ACC112 (cell line): ENCODE measurements at regions not wholly inside any gene's neighbourhood (a gene's known extent, or its start where the extent isn't known, plus 50 kb on each side); places are given as distances from the start of the nearest gene placed in this dataset.
"Not testable (repeated sequence)": the region's sequence is repeated elsewhere in the genome, so short reads cannot be mapped to it uniquely, and the experiment has no call there.

Experiments
- H2AFZ ChIP-seq: fragments of 200-600 bp; sonication (generic); one replicate; pipeline ENCODE4 v1.6.0; 2017; ENCODE audit warnings: antibody characterized with exemption, low read length; ENCODE audit not compliant: unreplicated experiment
- H3K27ac ChIP-seq: fragments of 200-600 bp; sonication (generic); 2 replicates; pipeline ENCODE4 v1.5.1; 2014; ENCODE audit warnings: low read depth, mild to moderate bottlenecking, antibody characterized with exemption, low read length, moderate library complexity
- H3K27me3 ChIP-seq: fragments of 200-600 bp; sonication (generic); 2 replicates; pipeline ENCODE4 v1.6.1; 2014; ENCODE audit warnings: mild to moderate bottlenecking, antibody characterized with exemption, low read length, moderate library complexity, mixed read lengths; ENCODE audit not compliant: insufficient read depth
- H3K36me3 ChIP-seq: fragments of 200-600 bp; sonication (generic); 2 replicates; pipeline ENCODE4 v1.6.1; 2016; ENCODE audit warnings: mild to moderate bottlenecking, antibody characterized with exemption, low read length, moderate library complexity, mixed read lengths; ENCODE audit not compliant: insufficient read depth
- H3K4me1 ChIP-seq: fragments of 200-600 bp; sonication (generic); one replicate; pipeline ENCODE4 v1.6.1; 2016; ENCODE audit warnings: low read length, mixed read lengths; ENCODE audit not compliant: insufficient read depth, unreplicated experiment, control insufficient read depth
- H3K4me3 ChIP-seq: fragments of 200-600 bp; sonication (generic); 2 replicates; pipeline ENCODE4 v1.5.1; 2014; ENCODE audit warnings: mild to moderate bottlenecking, low read depth, low read length
- H3K79me2 ChIP-seq: fragments of 200-600 bp; sonication (generic); one replicate; pipeline ENCODE4 v1.6.0; 2016; ENCODE audit warnings: low read length; ENCODE audit not compliant: control insufficient read depth, unreplicated experiment, insufficient read depth

DNA sequence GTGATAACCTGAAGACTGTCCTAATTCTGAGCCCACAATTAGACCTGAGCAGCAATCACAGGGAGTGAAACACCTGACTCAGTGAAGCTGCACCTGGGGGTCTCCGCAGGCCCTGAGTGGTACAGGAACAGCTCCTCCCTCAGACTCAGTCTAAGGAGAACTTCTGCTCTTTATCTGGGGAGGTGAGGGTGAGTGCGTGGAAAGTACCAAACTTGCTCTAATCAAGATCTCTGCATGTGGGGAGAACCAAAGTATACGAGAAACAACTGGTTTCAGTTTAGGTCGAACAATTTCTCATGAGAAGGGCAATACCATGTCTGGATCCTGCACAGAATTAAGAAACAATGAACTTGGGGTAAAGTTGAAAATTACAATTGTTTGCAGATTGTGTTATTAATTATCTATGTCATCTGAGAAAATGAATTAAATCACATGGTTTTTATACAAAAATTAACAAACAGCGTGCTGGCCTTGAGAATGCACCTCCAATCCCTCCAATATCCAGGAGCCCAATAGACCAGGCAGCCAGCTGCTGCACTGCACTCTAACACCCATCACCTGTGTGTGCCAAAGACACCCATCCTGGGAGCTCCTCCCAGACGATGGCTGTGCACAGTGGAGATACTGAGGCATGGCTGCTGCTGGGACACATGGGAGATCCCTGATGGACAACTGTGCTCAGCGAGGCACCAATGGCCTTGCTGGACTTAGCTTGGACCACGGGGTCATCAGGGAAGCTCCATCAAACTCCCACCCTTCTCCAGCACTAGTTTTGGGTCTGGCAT lies 828.8 kb downstream of the TMEM121 start:
- not testable (repeated sequence) for H3K4me3 ChIP-seq, H3K79me2 ChIP-seq, H2AFZ ChIP-seq, H3K27ac ChIP-seq, H3K36me3 ChIP-seq, H3K4me1 ChIP-seq, H3K27me3 ChIP-seq

DNA sequence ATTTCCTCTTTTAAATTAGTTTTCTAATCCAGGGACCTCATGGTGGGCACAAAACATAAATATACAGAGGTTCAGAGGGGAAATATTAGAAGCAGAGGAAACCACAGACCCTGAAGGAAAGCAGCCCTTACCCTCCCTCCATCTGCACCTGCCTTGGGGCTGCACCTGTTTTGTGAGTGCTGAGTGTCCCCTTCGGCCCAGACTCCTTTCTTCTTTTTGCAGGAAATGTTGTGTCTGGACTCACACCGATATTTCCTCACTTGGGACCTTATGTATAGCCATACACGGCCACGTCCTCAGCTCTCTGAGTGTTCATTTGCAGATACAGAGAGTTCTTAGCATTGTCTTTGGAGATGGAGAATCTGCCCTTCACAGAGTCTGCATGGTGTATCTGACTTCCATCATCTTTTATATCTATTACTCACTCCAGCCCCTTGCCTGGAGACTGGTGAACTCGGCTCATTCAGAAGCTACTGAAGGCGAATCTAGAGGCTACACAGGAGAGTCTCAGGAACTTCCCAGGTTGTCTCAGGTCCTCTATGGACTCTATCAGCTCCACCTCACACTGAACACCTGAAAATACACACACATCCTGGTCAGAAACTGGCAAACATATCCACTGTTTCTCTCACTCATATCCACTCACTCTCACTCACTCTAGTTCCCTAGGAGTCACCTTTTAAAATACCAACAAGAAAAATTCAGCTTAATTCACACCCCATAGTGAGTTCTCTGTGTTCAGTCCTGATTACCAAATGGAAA lies 829.7 kb downstream of the TMEM121 start:
- not testable (repeated sequence) for H3K27me3 ChIP-seq, H3K27ac ChIP-seq, H2AFZ ChIP-seq, H3K36me3 ChIP-seq, H3K4me1 ChIP-seq, H3K79me2 ChIP-seq, H3K4me3 ChIP-seq

DNA sequence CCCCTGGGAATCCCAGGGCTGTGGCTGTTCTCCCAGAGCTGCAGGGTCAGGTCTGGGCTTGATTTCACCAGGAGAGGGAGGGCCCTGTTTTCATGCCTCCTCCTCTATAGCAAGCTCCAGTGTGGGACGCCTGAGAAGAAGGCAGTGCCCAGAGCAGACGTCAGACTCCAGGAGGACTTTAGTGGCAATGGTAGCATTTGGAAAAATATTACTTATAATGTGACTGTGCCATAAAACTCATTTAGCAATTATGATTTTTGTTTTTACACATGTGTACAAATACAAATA lies 830.2 kb downstream of the TMEM121 start:
- H3K4me1 ChIP-seq, H3K79me2 ChIP-seq, H2AFZ ChIP-seq, H3K27ac ChIP-seq, H3K36me3 ChIP-seq, H3K4me3 ChIP-seq, H3K27me3 ChIP-seq: not testable (repeated sequence)

DNA sequence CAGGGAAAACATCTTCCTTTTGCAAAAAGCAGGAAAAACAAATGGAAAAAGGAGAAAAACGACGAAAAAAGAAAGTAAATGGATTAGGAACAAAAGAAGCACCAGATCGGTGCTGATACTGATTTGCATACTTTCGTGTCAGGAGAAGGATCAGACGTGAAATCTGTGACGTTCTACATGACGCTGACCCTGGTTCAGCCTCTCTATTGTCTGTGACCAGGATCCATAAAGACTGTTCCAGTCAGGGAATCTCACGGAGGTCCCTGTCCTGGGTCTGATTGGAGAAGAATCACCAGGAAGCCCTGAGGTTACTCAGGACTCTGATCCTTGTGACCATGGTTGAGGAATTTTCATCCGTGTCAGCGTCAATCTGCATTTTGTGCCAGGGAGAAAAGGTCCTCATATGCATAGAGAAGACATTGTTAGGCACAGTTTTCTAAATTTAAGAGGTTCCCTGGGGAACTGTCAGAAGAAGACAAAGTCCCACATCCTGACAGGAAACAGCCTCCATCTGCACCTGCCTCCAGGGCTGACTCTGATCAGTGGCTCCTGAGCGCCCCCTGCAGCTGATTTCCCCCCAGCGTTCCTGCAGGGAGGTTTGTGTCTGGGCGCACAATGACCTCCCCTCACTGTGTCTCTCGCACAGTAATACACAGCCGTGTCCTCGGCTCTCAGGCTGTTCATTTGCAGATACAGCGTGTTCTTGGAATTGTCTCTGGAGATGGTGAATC lies 832.9 kb downstream of the TMEM121 start:
- H3K4me1 ChIP-seq, H3K79me2 ChIP-seq, H3K4me3 ChIP-seq, H3K36me3 ChIP-seq, H3K27me3 ChIP-seq, H2AFZ ChIP-seq, H3K27ac ChIP-seq: not testable (repeated sequence)

DNA sequence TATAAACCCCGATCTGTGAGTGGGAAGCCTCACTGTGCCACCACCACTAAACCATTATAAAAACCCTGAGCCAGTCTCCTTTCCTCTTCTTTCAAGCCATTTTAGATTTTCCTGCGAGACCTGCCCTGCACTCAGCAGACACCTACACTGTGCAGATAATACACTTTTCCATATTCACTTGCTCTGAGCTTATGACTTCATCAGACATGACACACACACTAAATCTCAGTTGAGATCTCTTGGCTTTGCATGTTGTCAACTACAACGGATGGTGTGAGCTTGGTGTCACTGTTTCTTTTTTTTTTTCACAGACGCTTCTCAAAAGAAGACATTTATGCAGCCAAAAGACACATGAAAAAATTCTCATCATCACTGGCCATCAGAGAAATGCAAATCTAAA lies 839.0 kb downstream of the TMEM121 start:
- H3K36me3 ChIP-seq, H3K27ac ChIP-seq, H2AFZ ChIP-seq, H3K27me3 ChIP-seq, H3K4me3 ChIP-seq, H3K4me1 ChIP-seq, H3K79me2 ChIP-seq: not testable (repeated sequence)

DNA sequence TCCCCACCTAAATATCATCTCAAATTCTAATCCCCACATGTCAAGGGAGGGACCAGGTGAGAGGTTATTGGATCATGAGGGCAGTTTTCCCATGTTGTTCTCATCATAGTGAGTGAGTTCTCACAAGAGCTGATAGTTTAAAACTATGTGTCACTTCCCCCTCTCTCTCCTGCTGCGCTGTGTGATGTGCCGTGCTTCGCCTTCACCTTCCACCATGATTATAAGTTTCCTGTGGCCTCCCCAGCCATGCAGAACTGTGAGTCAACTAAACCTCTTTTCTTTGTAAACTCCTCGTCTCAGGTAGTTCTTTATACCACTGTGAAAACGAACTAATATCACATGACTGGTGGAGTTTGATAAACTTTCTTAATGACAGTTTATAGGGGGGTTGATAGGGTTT lies 839.5 kb downstream of the TMEM121 start:
- not testable (repeated sequence) for H3K4me3 ChIP-seq, H3K27ac ChIP-seq, H2AFZ ChIP-seq, H3K27me3 ChIP-seq, H3K79me2 ChIP-seq, H3K4me1 ChIP-seq, H3K36me3 ChIP-seq

DNA sequence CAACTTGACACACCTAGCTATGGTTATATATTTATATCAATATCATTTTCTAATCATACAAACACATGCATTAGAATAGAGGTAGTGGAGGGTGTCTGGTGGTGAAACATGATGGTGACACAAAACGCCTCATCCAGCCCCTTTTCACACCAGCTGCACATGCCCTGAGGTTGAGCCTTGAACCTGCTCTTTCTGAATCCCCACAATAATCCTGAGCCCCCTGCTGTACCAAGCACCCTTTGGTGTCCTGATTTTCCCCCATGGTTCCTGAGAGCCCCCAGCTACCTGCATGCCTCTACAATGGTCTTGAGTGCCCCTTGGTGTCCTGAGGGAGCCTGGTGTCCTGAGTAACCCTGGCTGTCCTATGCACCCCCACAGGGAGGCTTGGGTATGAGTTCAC lies 840.6 kb downstream of the TMEM121 start:
- H2AFZ ChIP-seq, H3K4me1 ChIP-seq, H3K36me3 ChIP-seq, H3K27ac ChIP-seq, H3K79me2 ChIP-seq, H3K27me3 ChIP-seq, H3K4me3 ChIP-seq: not testable (repeated sequence)

DNA sequence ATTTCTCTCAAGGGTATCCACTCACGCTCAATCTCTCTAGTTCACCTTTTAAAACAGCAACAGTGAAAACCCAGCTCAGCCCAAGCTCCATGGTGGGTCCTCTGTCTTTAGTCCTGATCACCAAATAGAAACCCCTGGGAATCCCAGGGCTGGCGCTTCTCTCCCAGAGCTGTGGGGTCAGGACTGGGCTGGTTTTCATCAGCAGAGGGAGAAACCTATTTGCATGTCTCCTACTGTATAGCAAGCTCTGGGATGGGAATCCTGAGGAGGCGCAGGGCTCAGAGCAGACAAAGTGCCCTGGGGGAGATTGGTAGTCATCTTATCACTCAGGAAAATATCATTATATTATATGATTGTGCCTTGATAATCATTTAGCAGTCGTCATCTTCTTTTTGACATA lies 843.1 kb downstream of the TMEM121 start:
- not testable (repeated sequence) for H3K4me3 ChIP-seq, H2AFZ ChIP-seq, H3K79me2 ChIP-seq, H3K27ac ChIP-seq, H3K36me3 ChIP-seq, H3K27me3 ChIP-seq, H3K4me1 ChIP-seq

DNA sequence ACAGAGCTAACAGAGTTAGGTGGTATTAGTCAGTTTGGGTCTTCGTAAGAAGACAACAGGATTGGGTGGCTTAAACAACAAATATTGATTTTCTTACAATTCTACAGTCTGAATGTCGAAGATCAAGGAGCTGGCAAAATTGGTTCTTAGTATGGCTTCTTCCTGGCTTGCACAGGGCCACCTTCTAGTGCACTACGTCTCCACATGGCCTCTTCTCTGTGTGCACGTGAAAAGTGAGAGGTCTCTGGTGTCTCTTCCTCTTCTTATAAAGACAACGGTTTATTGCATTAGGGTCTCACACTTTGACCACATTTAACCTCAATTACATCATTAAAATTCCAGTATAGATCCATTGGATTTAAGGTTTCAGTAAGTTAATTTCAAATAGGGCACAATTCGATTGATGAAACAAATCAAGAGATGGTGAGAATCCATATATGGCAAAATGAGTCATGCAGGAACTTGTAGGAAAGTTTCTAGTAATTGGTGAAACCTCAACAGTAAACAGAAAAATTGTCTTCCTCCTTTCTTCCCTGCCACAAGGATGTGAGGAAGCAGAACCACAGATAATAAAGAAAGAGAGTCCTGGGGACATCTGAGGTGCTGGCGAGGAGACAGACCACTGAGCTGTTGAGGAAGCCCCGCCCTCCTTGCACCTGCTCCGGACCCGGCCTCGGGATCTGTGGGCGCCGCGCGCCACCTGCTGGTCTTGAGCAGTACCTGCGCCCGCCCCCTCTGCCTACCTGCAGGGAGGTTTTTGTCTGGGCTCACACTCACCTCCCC lies 846.7 kb downstream of the TMEM121 start:
- Histone ChIP-seq H3K27me3 (no peaks in the 10 kb centered on the region), H2AFZ (no peak overlapping the region), H3K4me3 (no peak overlapping the region), H3K27ac (no peak overlapping the region), H3K4me1 (no peaks in the 10 kb centered on the region), H3K79me2 (no peaks in the 10 kb centered on the region), H3K36me3 (no peaks in the 10 kb centered on the region)

DNA sequence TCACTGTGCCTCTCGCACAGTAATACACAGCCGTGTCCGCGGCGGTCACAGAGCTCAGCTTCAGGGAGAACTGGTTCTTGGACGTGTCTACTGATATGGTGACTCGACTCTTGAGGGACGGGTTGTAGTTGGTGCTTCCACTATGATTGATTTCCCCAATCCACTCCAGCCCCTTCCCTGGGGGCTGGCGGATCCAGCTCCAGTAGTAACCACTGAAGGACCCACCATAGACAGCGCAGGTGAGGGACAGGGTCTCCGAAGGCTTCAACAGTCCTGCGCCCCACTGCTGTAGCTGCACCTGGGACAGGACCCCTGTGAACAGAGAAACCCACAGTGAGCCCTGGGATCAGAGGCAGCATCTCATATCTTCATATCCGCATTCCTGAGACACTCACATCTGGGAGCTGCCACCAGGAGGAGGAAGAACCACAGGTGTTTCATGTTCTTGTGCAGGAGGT lies 847.3 kb downstream of the TMEM121 start:
- H3K36me3 ChIP-seq, H3K27ac ChIP-seq, H2AFZ ChIP-seq, H3K27me3 ChIP-seq, H3K4me1 ChIP-seq, H3K4me3 ChIP-seq, H3K79me2 ChIP-seq: not testable (repeated sequence)
